22Rv1 (cell line): ENCODE measurements at regions not wholly inside any gene's neighbourhood (a gene's known extent, or its start where the extent isn't known, plus 50 kb on each side); places are given as distances from the start of the nearest gene placed in this dataset.
"Not testable (repeated sequence)": the region's sequence is repeated elsewhere in the genome, so short reads cannot be mapped to it uniquely, and the experiment has no call there.

Experiments used
- ZFX ChIP-seq: fragments of 450-650 bp; IDR thresholded peaks from 2 replicates; pipeline ENCODE4 v1.6.1; 2017; ENCODE audit warnings: antibody characterized with exemption, borderline replicate concordance
- TF ChIP-seq, protein P1 (sequence below): fragments of 450-650 bp; IDR thresholded peaks from 2 replicates; pipeline ENCODE4 v1.5.1; 2017; ENCODE audit warnings: mild to moderate bottlenecking

DNA sequence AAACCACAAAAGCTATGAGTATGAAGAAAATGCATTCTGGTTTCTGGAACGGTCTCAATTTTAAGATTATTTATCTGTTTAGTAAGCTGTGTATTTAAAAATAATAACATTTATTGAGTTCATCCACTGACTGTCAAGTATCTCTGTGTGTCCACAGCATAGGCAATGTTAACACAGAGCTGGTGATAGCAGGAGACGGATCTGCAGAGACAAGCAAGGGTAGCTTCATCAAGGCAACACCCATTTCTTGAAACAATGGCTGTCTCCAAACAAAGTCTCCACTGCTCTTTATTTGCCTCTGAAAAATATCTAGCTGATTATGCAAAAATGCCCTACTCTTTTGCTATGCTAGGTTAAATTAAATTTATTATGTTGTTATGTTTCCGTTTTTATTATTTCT lies 818.3 kb downstream of the TTLL7 start:
- TF ChIP-seq, protein P1, sequence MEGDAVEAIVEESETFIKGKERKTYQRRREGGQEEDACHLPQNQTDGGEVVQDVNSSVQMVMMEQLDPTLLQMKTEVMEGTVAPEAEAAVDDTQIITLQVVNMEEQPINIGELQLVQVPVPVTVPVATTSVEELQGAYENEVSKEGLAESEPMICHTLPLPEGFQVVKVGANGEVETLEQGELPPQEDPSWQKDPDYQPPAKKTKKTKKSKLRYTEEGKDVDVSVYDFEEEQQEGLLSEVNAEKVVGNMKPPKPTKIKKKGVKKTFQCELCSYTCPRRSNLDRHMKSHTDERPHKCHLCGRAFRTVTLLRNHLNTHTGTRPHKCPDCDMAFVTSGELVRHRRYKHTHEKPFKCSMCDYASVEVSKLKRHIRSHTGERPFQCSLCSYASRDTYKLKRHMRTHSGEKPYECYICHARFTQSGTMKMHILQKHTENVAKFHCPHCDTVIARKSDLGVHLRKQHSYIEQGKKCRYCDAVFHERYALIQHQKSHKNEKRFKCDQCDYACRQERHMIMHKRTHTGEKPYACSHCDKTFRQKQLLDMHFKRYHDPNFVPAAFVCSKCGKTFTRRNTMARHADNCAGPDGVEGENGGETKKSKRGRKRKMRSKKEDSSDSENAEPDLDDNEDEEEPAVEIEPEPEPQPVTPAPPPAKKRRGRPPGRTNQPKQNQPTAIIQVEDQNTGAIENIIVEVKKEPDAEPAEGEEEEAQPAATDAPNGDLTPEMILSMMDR, result not testable (repeated sequence)
- not testable (repeated sequence) for TF ChIP-seq ZFX
